Karpas-422 (cell line): ENCODE measurements at regions not wholly inside any gene's neighbourhood (a gene's known extent, or its start where the extent isn't known, plus 50 kb on each side); places are given as distances from the start of the nearest gene placed in this dataset.

Experiments used
- DNase-seq: peaks from one replicate; pipeline ENCODE4 v3.0.0-alpha.2; 2015
- H2AFZ ChIP-seq: fragments of 200-600 bp; sonication (generic); 2 replicates; pipeline ENCODE4 v1.6.1; 2014; ENCODE audit warnings: antibody characterized with exemption, low read length, mixed read lengths
- H3K27ac ChIP-seq: fragments of 200-600 bp; sonication (generic); 2 replicates; pipeline ENCODE4 v1.5.1; 2014; ENCODE audit warnings: mild to moderate bottlenecking, low read length, moderate library complexity
- H3K27me3 ChIP-seq: fragments of 200-600 bp; sonication (generic); 2 replicates; pipeline ENCODE4 v1.6.1; 2014; ENCODE audit warnings: low read length, mixed read lengths
- H3K36me3 ChIP-seq: fragments of 200-600 bp; sonication (generic); 2 replicates; pipeline ENCODE4 v1.6.1; 2014; ENCODE audit warnings: low read length, mixed read lengths; ENCODE audit not compliant: insufficient read depth
- H3K4me1 ChIP-seq: fragments of 200-600 bp; sonication (generic); 2 replicates; pipeline ENCODE4 v1.6.1; 2014; ENCODE audit warnings: mild to moderate bottlenecking, low read length, mixed read lengths
- H3K4me2 ChIP-seq: fragments of 200-600 bp; sonication (generic); 2 replicates; pipeline ENCODE4 v1.6.1; 2014; ENCODE audit warnings: low read length, low read depth, mild to moderate bottlenecking; ENCODE audit not compliant: poor library complexity, severe bottlenecking
- H3K4me3 ChIP-seq: fragments of 200-600 bp; sonication (generic); 2 replicates; pipeline ENCODE4 v1.5.1; 2014; ENCODE audit warnings: mild to moderate bottlenecking, antibody characterized with exemption, low read length, mixed read lengths
- H3K79me2 ChIP-seq: fragments of 200-600 bp; sonication (generic); 2 replicates; pipeline ENCODE4 v1.6.1; 2014; ENCODE audit warnings: mild to moderate bottlenecking, low read length, mixed read lengths
- H3K9ac ChIP-seq: fragments of 200-600 bp; sonication (generic); 2 replicates; pipeline ENCODE4 v1.6.0; 2014; ENCODE audit warnings: low read length
- H3K9me2 ChIP-seq: fragments of 200-600 bp; sonication (generic), shearing (Covaris generic); replicated peaks from 2 replicates; pipeline ENCODE4 v1.6.0; 2014; ENCODE audit warnings: mild to moderate bottlenecking, low read length, moderate library complexity; ENCODE audit not compliant: insufficient read depth
- H3K9me3 ChIP-seq: fragments of 300-700, 200-600 bp; sonication (generic); 2 replicates; pipeline ENCODE4 v1.6.1; 2014; ENCODE audit warnings: low read length, mixed read lengths
- H4K20me1 ChIP-seq: fragments of 200-600 bp; sonication (generic); 2 replicates; pipeline ENCODE4 v1.6.1; 2014; ENCODE audit warnings: mild to moderate bottlenecking, antibody characterized with exemption, low read length, low read depth; ENCODE audit not compliant: insufficient read depth

GRCh38 chr6:168961264-168961656 is 292.4 kb downstream of the THBS2 start:
- Histone ChIP-seq H3K4me2 (no peak overlapping the region), H3K36me3 (no peaks in the 10 kb centered on the region), H3K4me1 (no peaks in the 10 kb centered on the region), H3K4me3 (no peak overlapping the region), H3K9ac (no peak overlapping the region), H2AFZ (no peak overlapping the region), H3K9me2 (no peaks in the 10 kb centered on the region), H3K79me2 (no peaks in the 10 kb centered on the region), H4K20me1 (no peaks in the 10 kb centered on the region), H3K9me3 (no peaks in the 10 kb centered on the region), H3K27me3 (no peaks in the 10 kb centered on the region), H3K27ac (no peak overlapping the region)
- DNase-seq, result no peak

- H3K9me3 ChIP-seq, result no peaks in the 10 kb centered on the region
- no peak overlapping the region for H3K9ac ChIP-seq
- H3K9me2 ChIP-seq, result no peaks in the 10 kb centered on the region
- DNase-seq, result no peak
- H3K4me2 ChIP-seq, result no peak overlapping the region
- H3K4me3 ChIP-seq, result no peak overlapping the region
- no peaks in the 10 kb centered on the region for H3K79me2 ChIP-seq
- no peak overlapping the region for H2AFZ ChIP-seq
- no peak overlapping the region for H3K27ac ChIP-seq
- no peaks in the 10 kb centered on the region for H3K36me3 ChIP-seq
- H4K20me1 ChIP-seq, result no peaks in the 10 kb centered on the region
- H3K4me1 ChIP-seq, result no peaks in the 10 kb centered on the region
- no peaks in the 10 kb centered on the region for H3K27me3 ChIP-seq
Measured at GRCh38 chr6:168960551-168961263, 292.9 kb downstream of the THBS2 start.

GRCh38 chr6:168959696-168960095 is 293.9 kb downstream of the THBS2 start:
- Histone ChIP-seq H3K9ac (no peak overlapping the region), H3K4me1 (no peaks in the 10 kb centered on the region), H3K4me2 (no peak overlapping the region), H3K9me3 (no peaks in the 10 kb centered on the region), H2AFZ (no peak overlapping the region), H4K20me1 (no peaks in the 10 kb centered on the region), H3K79me2 (no peaks in the 10 kb centered on the region), H3K36me3 (no peaks in the 10 kb centered on the region), H3K27me3 (no peaks in the 10 kb centered on the region), H3K4me3 (no peak overlapping the region), H3K27ac (no peak overlapping the region), H3K9me2 (no peaks in the 10 kb centered on the region)
- DNase-seq, result no peak

- no peak overlapping the region for H3K4me3 ChIP-seq
Measured at GRCh38 chr6:168956884-168957730, 296.5 kb downstream of the THBS2 start.

GRCh38 chr6:168956141-168956838 is 297.4 kb downstream of the THBS2 start:
- Histone ChIP-seq H3K9me2 (no peaks in the 10 kb centered on the region), H3K9ac (no peak overlapping the region), H3K4me3 (no peak overlapping the region), H3K79me2 (no peaks in the 10 kb centered on the region), H3K4me1 (no peaks in the 10 kb centered on the region), H2AFZ (no peak overlapping the region), H3K9me3 (no peaks in the 10 kb centered on the region), H3K4me2 (no peak overlapping the region), H3K27ac (no peak overlapping the region), H3K36me3 (no peaks in the 10 kb centered on the region), H3K27me3 (no peaks in the 10 kb centered on the region), H4K20me1 (no peaks in the 10 kb centered on the region)
- no peak for DNase-seq

More at GRCh38 chr6:168956884-168957730, 296.5 kb downstream of the THBS2 start:
- peak; percentile 87 for DNase-seq
- no peak overlapping the region for H3K27ac ChIP-seq
- no peak overlapping the region for H3K9ac ChIP-seq
- H2AFZ ChIP-seq, result no peak overlapping the region
- no peaks in the 10 kb centered on the region for H3K79me2 ChIP-seq
- H4K20me1 ChIP-seq, result no peaks in the 10 kb centered on the region
- no peaks in the 10 kb centered on the region for H3K36me3 ChIP-seq
- H3K4me2 ChIP-seq, result no peak overlapping the region
- H3K9me2 ChIP-seq, result no peaks in the 10 kb centered on the region
- H3K27me3 ChIP-seq, result no peaks in the 10 kb centered on the region
- no peaks in the 10 kb centered on the region for H3K9me3 ChIP-seq
- H3K4me1 ChIP-seq, result no peaks in the 10 kb centered on the region

- no peak for DNase-seq
- no peaks in the 10 kb centered on the region for H3K4me1 ChIP-seq
Measured at GRCh38 chr6:168953461-168953860, 300.2 kb downstream of the THBS2 start.

GRCh38 chr6:168951217-168951616 is 302.4 kb downstream of the THBS2 start:
- H3K4me2 ChIP-seq, result no peak overlapping the region
- no peak overlapping the region for H3K27ac ChIP-seq
- no peaks in the 10 kb centered on the region for H3K79me2 ChIP-seq
- no peak overlapping the region for H3K9ac ChIP-seq
- H2AFZ ChIP-seq, result no peak overlapping the region
- no peaks in the 10 kb centered on the region for H3K9me3 ChIP-seq
- H3K4me1 ChIP-seq, result no peaks in the 10 kb centered on the region
- H3K27me3 ChIP-seq, result no peaks in the 10 kb centered on the region
- H3K36me3 ChIP-seq, result no peaks in the 10 kb centered on the region
- no peak overlapping the region for H3K4me3 ChIP-seq
- H3K9me2 ChIP-seq, result no peaks in the 10 kb centered on the region
- no peaks in the 10 kb centered on the region for H4K20me1 ChIP-seq
- DNase-seq, result no peak

More at GRCh38 chr6:168953461-168953860, 300.2 kb downstream of the THBS2 start:
- Histone ChIP-seq H3K4me2 (no peak overlapping the region), H3K27ac (no peak overlapping the region), H3K9ac (no peak overlapping the region), H3K36me3 (no peaks in the 10 kb centered on the region), H3K4me3 (no peak overlapping the region), H4K20me1 (no peaks in the 10 kb centered on the region), H3K9me2 (no peaks in the 10 kb centered on the region), H3K27me3 (no peaks in the 10 kb centered on the region), H3K79me2 (no peaks in the 10 kb centered on the region), H3K9me3 (no peaks in the 10 kb centered on the region), H2AFZ (no peak overlapping the region)

GRCh38 chr6:168950858-168951214 is 302.8 kb downstream of the THBS2 start:
- H3K4me2 ChIP-seq, result no peak overlapping the region
- DNase-seq, result no peak
- no peaks in the 10 kb centered on the region for H3K9me2 ChIP-seq
- no peaks in the 10 kb centered on the region for H3K4me1 ChIP-seq
- no peak overlapping the region for H3K4me3 ChIP-seq
- no peaks in the 10 kb centered on the region for H3K9me3 ChIP-seq
- no peaks in the 10 kb centered on the region for H3K79me2 ChIP-seq
- H4K20me1 ChIP-seq, result no peaks in the 10 kb centered on the region
- H2AFZ ChIP-seq, result no peak overlapping the region
- H3K27me3 ChIP-seq, result no peaks in the 10 kb centered on the region
- H3K36me3 ChIP-seq, result no peaks in the 10 kb centered on the region
- H3K9ac ChIP-seq, result no peak overlapping the region
- H3K27ac ChIP-seq, result no peak overlapping the region
